ENCODE measurements at regions not wholly inside any gene's neighbourhood (a gene's known extent, or its start where the extent isn't known, plus 50 kb on each side); places are given as distances from the start of the nearest gene placed in this dataset.
A peak's percentile ranks its signal among the peaks of the same experiment; 100 is the strongest.

DNA sequence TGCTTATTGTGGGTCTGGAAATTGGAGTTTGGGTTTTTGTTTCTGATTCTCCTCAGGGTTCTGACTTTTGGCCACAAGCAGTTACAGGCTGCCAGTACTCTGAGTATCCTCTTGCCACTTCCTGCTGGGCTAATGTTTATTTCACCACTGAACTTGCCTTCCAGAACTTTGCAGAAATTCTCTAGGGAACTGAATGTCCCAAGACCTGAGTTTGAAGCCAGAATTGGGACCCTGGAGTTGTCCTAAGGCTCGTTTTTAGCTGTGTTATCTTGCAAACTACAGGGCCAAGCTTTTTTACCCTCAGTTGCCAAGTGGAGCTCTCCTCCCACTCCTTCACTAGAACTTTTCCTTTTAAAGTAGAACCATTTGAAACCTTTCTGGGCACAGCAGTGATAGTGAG lies 89.9 kb downstream of the FAT3 start:
- Histone ChIP-seq H3K4me1 (ENCODE audit: control insufficient read depth in 5 of 5, insufficient read depth in 5 of 5, low read length in 5 of 5) (peaks cover 1 to 23% (median 6%) of the 10 kb centered on the region in 5 donors), H3K36me3 (ENCODE audit: control insufficient read depth in 4 of 4, insufficient read depth in 4 of 4, low read length in 4 of 4) (no peaks in the 10 kb centered on the region), H3K4me3 (no peak overlapping the region), H3K9ac (ENCODE audit: insufficient read depth in 1 of 2, low read length in 2 of 2) (no peak overlapping the region), H3K27ac (ENCODE audit: low read depth in 1 of 2, low read length in 1 of 2) (no peak overlapping the region), H3K9me3 (ENCODE audit: control insufficient read depth in 4 of 4, insufficient read depth in 3 of 4, low read length in 3 of 4) (no peaks in the 10 kb centered on the region), H3K27me3 (ENCODE audit: control insufficient read depth in 3 of 3, insufficient read depth in 3 of 3, low read length in 2 of 3) (no peaks in the 10 kb centered on the region)
- WGBS, 2 donors = 20 to 22% methylated on average over 1 of the region's 1 CpG
- no peak for DNase-seq
- no peak for ATAC-seq (ENCODE audit: insufficient read depth, low FRiP score)
- TF ChIP-seq, protein P1, sequence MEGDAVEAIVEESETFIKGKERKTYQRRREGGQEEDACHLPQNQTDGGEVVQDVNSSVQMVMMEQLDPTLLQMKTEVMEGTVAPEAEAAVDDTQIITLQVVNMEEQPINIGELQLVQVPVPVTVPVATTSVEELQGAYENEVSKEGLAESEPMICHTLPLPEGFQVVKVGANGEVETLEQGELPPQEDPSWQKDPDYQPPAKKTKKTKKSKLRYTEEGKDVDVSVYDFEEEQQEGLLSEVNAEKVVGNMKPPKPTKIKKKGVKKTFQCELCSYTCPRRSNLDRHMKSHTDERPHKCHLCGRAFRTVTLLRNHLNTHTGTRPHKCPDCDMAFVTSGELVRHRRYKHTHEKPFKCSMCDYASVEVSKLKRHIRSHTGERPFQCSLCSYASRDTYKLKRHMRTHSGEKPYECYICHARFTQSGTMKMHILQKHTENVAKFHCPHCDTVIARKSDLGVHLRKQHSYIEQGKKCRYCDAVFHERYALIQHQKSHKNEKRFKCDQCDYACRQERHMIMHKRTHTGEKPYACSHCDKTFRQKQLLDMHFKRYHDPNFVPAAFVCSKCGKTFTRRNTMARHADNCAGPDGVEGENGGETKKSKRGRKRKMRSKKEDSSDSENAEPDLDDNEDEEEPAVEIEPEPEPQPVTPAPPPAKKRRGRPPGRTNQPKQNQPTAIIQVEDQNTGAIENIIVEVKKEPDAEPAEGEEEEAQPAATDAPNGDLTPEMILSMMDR (IDR thresholded peaks at IDR 0.05; ENCODE audit: control extremely low read depth, extremely low read depth) = no peak

GRCh38 chr11:92316106-92316809 lies 91.6 kb downstream of the FAT3 start:
- Histone ChIP-seq H3K27ac (ENCODE audit: low read depth in 1 of 2, low read length in 1 of 2) (no peak overlapping the region), H3K4me3 (no peak overlapping the region), H3K27me3 (ENCODE audit: control insufficient read depth in 3 of 3, insufficient read depth in 3 of 3, low read length in 2 of 3) (no peaks in the 10 kb centered on the region), H3K9ac (ENCODE audit: insufficient read depth in 1 of 2, low read length in 2 of 2) (no peak overlapping the region), H3K9me3 (ENCODE audit: control insufficient read depth in 4 of 4, insufficient read depth in 3 of 4, low read length in 3 of 4) (no peaks in the 10 kb centered on the region), H3K4me1 (ENCODE audit: control insufficient read depth in 5 of 5, insufficient read depth in 5 of 5, low read length in 5 of 5) (peaks cover 0 to 23% (median 6%) of the 10 kb centered on the region in 5 donors), H3K36me3 (ENCODE audit: control insufficient read depth in 4 of 4, insufficient read depth in 4 of 4, low read length in 4 of 4) (no peaks in the 10 kb centered on the region)
- TF ChIP-seq, protein P1 (IDR thresholded peaks at IDR 0.05; ENCODE audit: control extremely low read depth, extremely low read depth) = no peak
- ATAC-seq (ENCODE audit: insufficient read depth, low FRiP score) (no peak), DNase-seq (no peak)
- 82 to 86% methylated on average over 4 of the region's 4 CpGs for WGBS, 2 donors

DNA sequence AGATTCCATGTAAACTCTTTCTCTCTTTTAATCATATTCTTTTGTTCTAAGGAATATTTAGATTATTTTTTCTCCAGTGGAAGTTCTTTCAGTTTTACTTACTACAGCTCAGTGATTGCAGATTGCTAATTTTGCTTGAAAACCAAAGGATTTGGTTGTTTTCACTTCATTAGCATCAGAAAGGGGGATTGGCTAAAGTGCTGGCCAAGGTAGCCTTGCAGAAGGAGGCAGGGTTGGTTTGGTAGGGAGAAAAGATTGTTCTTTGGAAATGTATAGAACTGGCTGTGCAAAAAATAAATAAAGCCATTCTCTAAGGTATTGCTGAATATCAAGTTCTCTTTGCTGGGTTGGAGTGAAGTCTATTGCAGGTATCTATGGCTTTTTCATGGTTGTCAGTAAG lies 92.6 kb downstream of the FAT3 start:
- no peak overlapping the region for H3K27ac ChIP-seq (ENCODE audit: low read depth in 1 of 2, low read length in 1 of 2)
- H3K36me3 ChIP-seq (ENCODE audit: control insufficient read depth in 4 of 4, insufficient read depth in 4 of 4, low read length in 4 of 4) = no peaks in the 10 kb centered on the region
- no peaks in the 10 kb centered on the region for H3K27me3 ChIP-seq (ENCODE audit: control insufficient read depth in 3 of 3, insufficient read depth in 3 of 3, low read length in 2 of 3)
- H3K4me1 ChIP-seq (ENCODE audit: control insufficient read depth in 5 of 5, insufficient read depth in 5 of 5, low read length in 5 of 5) = peaks cover 0 to 23% (median 6%) of the 10 kb centered on the region in 5 donors
- DNase-seq = no peak
- H3K9me3 ChIP-seq (ENCODE audit: control insufficient read depth in 4 of 4, insufficient read depth in 3 of 4, low read length in 3 of 4) = no peaks in the 10 kb centered on the region
- TF ChIP-seq, protein P1 (IDR thresholded peaks at IDR 0.05; ENCODE audit: control extremely low read depth, extremely low read depth) = no peak
- H3K4me3 ChIP-seq = no peak overlapping the region
- no peak overlapping the region for H3K9ac ChIP-seq (ENCODE audit: insufficient read depth in 1 of 2, low read length in 2 of 2)
- ATAC-seq (ENCODE audit: insufficient read depth, low FRiP score) = no peak

DNA sequence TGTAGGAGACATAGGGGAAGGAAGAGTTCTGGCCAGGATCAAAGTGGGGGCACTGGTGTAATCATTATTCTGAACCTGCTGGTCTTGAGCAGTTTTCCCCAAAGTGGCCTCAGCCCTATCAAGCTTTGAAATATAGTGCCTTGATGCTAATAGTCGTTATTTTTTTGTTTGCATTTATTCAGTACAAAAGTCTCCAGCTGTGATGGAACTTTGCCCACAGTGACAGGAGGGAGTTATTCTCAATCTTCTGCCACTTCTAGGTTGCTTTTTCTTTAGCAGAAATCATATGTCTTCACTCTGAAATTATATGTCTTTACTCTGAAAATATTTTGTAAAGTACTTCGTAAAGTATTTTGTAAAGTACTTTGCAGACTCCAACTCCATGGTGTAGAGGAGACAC lies 93.1 kb downstream of the FAT3 start:
- 48% methylated on average over 2 of the region's 2 CpGs for WGBS, 2 donors
- DNase-seq (peak in 2 of 3 donors; percentile 22 to 50), ATAC-seq (ENCODE audit: insufficient read depth, low FRiP score) (no peak)
- no peaks in the 10 kb centered on the region for H3K27me3 ChIP-seq (ENCODE audit: control insufficient read depth in 3 of 3, insufficient read depth in 3 of 3, low read length in 2 of 3)
- H3K9ac ChIP-seq (ENCODE audit: insufficient read depth in 1 of 2, low read length in 2 of 2) = no peak overlapping the region
- H3K27ac ChIP-seq (ENCODE audit: low read depth in 1 of 2, low read length in 1 of 2) = no peak overlapping the region
- no peaks in the 10 kb centered on the region for H3K36me3 ChIP-seq (ENCODE audit: control insufficient read depth in 4 of 4, insufficient read depth in 4 of 4, low read length in 4 of 4)
- peaks cover 0 to 21% (median 6%) of the 10 kb centered on the region in 5 donors for H3K4me1 ChIP-seq (ENCODE audit: control insufficient read depth in 5 of 5, insufficient read depth in 5 of 5, low read length in 5 of 5)
- no peak overlapping the region for H3K4me3 ChIP-seq
- no peaks in the 10 kb centered on the region for H3K9me3 ChIP-seq (ENCODE audit: control insufficient read depth in 4 of 4, insufficient read depth in 3 of 4, low read length in 3 of 4)
- TF ChIP-seq, protein P1 (IDR thresholded peaks at IDR 0.05; ENCODE audit: control extremely low read depth, extremely low read depth) = no peak

Measured in lung (tissue), 11 donors.